ENCODE measurements at regions not wholly inside any gene's neighbourhood (a gene's known extent, or its start where the extent isn't known, plus 50 kb on each side); places are given as distances from the start of the nearest gene placed in this dataset.

- TF ChIP-seq CTCF (IDR thresholded peaks at IDR 0.05) (no peak), POLR2A (IDR thresholded peaks at IDR 0.05; ENCODE audit: low read length) (no peak), CBX8 (IDR thresholded peaks at IDR 0.05) (no peak)
Observed at GRCh38 chr2:194559523-194559922, 1097.5 kb upstream of the SLC39A10 start.
